GM12878 (cell line): ENCODE measurements at regions not wholly inside any gene's neighbourhood (a gene's known extent, or its start where the extent isn't known, plus 50 kb on each side); places are given as distances from the start of the nearest gene placed in this dataset.

Source experiments
- MEF2A ChIP-seq: IDR thresholded peaks from 2 replicates; pipeline ENCODE4 v1.6.1; 2011; ENCODE audit warnings: low read depth, mild to moderate bottlenecking, low read length, moderate library complexity; ENCODE audit not compliant: insufficient read depth
- POLR2AphosphoS2 ChIP-seq: IDR thresholded peaks from 2 replicates; pipeline ENCODE4 v1.6.1; 2011; ENCODE audit warnings: low read depth, mild to moderate bottlenecking, low read length, improper control_type of control experiment, moderate library complexity
- ZNF384 ChIP-seq: IDR thresholded peaks from 2 replicates; pipeline ENCODE4 v1.6.1; 2012; ENCODE audit warnings: low read depth, mild to moderate bottlenecking, low read length, improper control_type of control experiment, borderline replicate concordance

DNA sequence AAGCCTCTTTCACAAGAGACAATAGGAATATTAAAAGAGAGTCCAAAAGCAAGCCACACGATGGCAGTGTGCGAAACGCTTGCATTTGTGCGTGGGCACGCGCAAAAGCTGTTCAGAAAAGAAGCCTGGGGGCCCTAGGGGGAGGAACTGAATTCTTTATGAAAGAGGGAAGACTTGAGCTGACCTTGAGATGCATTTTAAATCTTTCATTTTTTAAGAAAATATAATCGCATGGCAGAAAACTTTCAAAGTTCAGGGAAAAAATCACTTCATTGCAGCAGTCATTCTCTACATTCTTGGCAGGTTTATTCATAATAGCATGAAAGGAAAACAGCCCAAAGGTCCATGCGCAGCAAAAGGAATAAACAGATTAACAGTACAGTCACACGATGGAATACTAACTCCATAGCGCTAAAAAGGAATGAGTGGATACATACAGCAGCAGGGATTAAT lies 206.5 kb upstream of the PRKCQ start:
- no peak for TF ChIP-seq MEF2A
- no peak for TF ChIP-seq ZNF384
- TF ChIP-seq POLR2AphosphoS2 = no peak
